PC-3 (cell line): ENCODE measurements at regions not wholly inside any gene's neighbourhood (a gene's known extent, or its start where the extent isn't known, plus 50 kb on each side); places are given as distances from the start of the nearest gene placed in this dataset.

ENCODE experiments used
- ATAC-seq: fragments of 200-7000 bp; cut with Tn5 transposase; 2 replicates; pipeline ENCODE4 v1.9.1; 2020; ENCODE audit warnings: mild to moderate bottlenecking, moderate library complexity
- BruUV-seq: library from RNA; stranded (reverse); fragments of 400-500 nt; replicated peaks from 2 replicates; lab custom pipeline; 2021; lab: Mats Ljungman, UMichigan
- CTCF ChIA-PET: fragments of 300-600 bp; sonication (Branson Sonifier 250); formaldehyde crosslinking; loops from one replicate; lab custom pipeline; 2022; ENCODE audit warnings: antibody characterized with exemption; lab: Charles Lee
- POLR2A ChIA-PET: fragments of 300-600 bp; sonication (Branson Sonifier 250); formaldehyde crosslinking; loops from one replicate; lab custom pipeline; 2022; ENCODE audit warnings: antibody characterized with exemption; ENCODE audit not compliant: unreplicated experiment; lab: Charles Lee
- DNase-seq: peaks from one replicate; pipeline ENCODE4 v3.0.0-alpha.2; 2015
- H2AFZ ChIP-seq: fragments of 300-600 bp; sonication (generic); 2 replicates; pipeline ENCODE4 v1.6.0; 2016; ENCODE audit warnings: antibody characterized with exemption, low read length
- H3F3A ChIP-seq: fragments of 300-600 bp; sonication (generic); one replicate; pipeline ENCODE4 v1.6.0; 2017; ENCODE audit warnings: antibody characterized with exemption, low read length, control low read depth, mild to moderate bottlenecking; ENCODE audit not compliant: unreplicated experiment
- H3K27ac ChIP-seq: fragments of 300-600 bp; sonication (generic); 2 replicates; pipeline ENCODE4 v1.5.1; 2016; ENCODE audit warnings: mild to moderate bottlenecking, low read length
- H3K27me3 ChIP-seq: fragments of 300-600 bp; sonication (generic); 2 replicates; pipeline ENCODE4 v1.6.1; 2016; ENCODE audit warnings: low read length, mixed read lengths
- H3K36me3 ChIP-seq: fragments of 300-600 bp; sonication (generic); 2 replicates; pipeline ENCODE4 v1.6.1; 2016; ENCODE audit warnings: low read depth, mixed run types, low read length, mixed read lengths
- H3K4me1 ChIP-seq: fragments of 300-600 bp; sonication (generic); 2 replicates; pipeline ENCODE4 v1.5.1; 2016; ENCODE audit warnings: low read length; ENCODE audit not compliant: insufficient read depth
- H3K4me2 ChIP-seq: fragments of 300-600 bp; sonication (generic); 2 replicates; pipeline ENCODE4 v1.6.0; 2016; ENCODE audit warnings: low read length
- H3K4me3 ChIP-seq: fragments of 300-600 bp; sonication (generic); 2 replicates; pipeline ENCODE4 v1.5.1; 2016; ENCODE audit warnings: mild to moderate bottlenecking, low read length, mixed read lengths
- H3K79me2 ChIP-seq: fragments of 300-600 bp; sonication (generic); 2 replicates; pipeline ENCODE4 v1.6.1; 2017; ENCODE audit warnings: low read length, mixed read lengths
- H3K9ac ChIP-seq: fragments of 300-600 bp; sonication (generic); 2 replicates; pipeline ENCODE4 v1.6.0; 2016; ENCODE audit warnings: mild to moderate bottlenecking, low read length
- H3K9me2 ChIP-seq: fragments of 300-600 bp; sonication (generic); replicated peaks from 2 replicates; pipeline ENCODE4 v1.6.1; 2016; ENCODE audit warnings: mixed run types, low read length, mixed read lengths
- H3K9me3 ChIP-seq: fragments of 300-600 bp; sonication (generic); 2 replicates; pipeline ENCODE4 v1.6.1; 2016; ENCODE audit warnings: low read length, mixed read lengths
- H4K20me1 ChIP-seq: fragments of 300-600 bp; sonication (generic); 2 replicates; pipeline ENCODE4 v1.6.1; 2016; ENCODE audit warnings: low read length, mixed read lengths
- EZH2 ChIP-seq: fragments of 300-600 bp; sonication (generic); IDR thresholded peaks from one replicate; pipeline ENCODE4 v1.6.1; 2017; ENCODE audit warnings: antibody characterized with exemption, mild to moderate bottlenecking, low read length; ENCODE audit not compliant: unreplicated experiment
- EZH2phosphoT487 ChIP-seq: fragments of 300-600 bp; sonication (generic); IDR thresholded peaks from 2 replicates; pipeline ENCODE4 v1.6.1; 2018; ENCODE audit warnings: mild to moderate bottlenecking, antibody characterized with exemption, low read length, borderline replicate concordance
- intact Hi-C: fragments of 100-400 bp; cut with micrococcal nuclease; formaldehyde crosslinking; loops from 2 replicates; pipeline ENCODE4 v1.9.0; 2023
- TF ChIP-seq, protein P1 (sequence below): fragments of 300-600 bp; sonication (generic); conservative IDR thresholded peaks from 2 replicates; pipeline ENCODE4 v1.5.1; 2017; ENCODE audit warnings: antibody characterized with exemption, low read depth, mild to moderate bottlenecking, low read length

DNA sequence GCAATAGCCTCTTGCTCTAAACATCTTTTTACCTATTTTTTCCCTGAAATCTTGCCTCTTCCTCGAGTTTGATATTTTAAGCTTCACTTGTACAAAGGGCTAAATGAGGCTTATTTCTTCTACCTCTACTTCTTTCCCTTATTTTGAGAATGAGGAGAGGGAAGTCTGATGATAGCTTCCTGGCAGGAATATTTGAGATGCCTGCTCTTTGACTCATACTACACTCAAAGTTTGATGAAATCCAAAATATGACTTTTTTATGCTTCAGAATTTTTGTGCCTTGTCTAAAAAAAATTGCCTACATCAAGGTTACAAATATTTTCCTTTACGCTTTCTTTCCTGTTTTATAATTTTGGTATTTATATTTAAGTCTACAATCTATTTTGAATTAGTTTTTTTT, 624.4 kb upstream of the PLXNA2 start:
- H3K36me3 ChIP-seq: no peaks in the 10 kb centered on the region
- no peaks in the 10 kb centered on the region for H3K9me3 ChIP-seq
- no peaks in the 10 kb centered on the region for H3K79me2 ChIP-seq
- peak; percentile 31; the same call in 1 of the 2 replicates for ATAC-seq
- POLR2A ChIA-PET: interaction anchor here (0.6 kb wide), 1 partner anchor 132 kb away, joined by 3 read pairs; no protein-coding TSS in a partner anchor
- no peak overlapping the region for H3K27ac ChIP-seq
- no peak overlapping the region for H3K9ac ChIP-seq
- H3K4me1 ChIP-seq: peaks cover 6% of the 10 kb centered on the region
- H3K4me2 ChIP-seq: no peak overlapping the region; the same call in 1 of the 2 replicates
- no peak overlapping the region for H3K4me3 ChIP-seq
- TF ChIP-seq EZH2phosphoT487 (no peak), EZH2 (no peak)
- TF ChIP-seq, protein P1, sequence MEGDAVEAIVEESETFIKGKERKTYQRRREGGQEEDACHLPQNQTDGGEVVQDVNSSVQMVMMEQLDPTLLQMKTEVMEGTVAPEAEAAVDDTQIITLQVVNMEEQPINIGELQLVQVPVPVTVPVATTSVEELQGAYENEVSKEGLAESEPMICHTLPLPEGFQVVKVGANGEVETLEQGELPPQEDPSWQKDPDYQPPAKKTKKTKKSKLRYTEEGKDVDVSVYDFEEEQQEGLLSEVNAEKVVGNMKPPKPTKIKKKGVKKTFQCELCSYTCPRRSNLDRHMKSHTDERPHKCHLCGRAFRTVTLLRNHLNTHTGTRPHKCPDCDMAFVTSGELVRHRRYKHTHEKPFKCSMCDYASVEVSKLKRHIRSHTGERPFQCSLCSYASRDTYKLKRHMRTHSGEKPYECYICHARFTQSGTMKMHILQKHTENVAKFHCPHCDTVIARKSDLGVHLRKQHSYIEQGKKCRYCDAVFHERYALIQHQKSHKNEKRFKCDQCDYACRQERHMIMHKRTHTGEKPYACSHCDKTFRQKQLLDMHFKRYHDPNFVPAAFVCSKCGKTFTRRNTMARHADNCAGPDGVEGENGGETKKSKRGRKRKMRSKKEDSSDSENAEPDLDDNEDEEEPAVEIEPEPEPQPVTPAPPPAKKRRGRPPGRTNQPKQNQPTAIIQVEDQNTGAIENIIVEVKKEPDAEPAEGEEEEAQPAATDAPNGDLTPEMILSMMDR: no peak
- DNase-seq: peak; percentile 53
- H3K27me3 ChIP-seq: no peaks in the 10 kb centered on the region
- H3K9me2 ChIP-seq: no peaks in the 10 kb centered on the region
- BruUV-seq: no TSS peak
- no peaks in the 10 kb centered on the region for H4K20me1 ChIP-seq
- intact Hi-C loops: no loop called here
- H2AFZ ChIP-seq: no peak overlapping the region
- no peaks in the 10 kb centered on the region for H3F3A ChIP-seq
- CTCF ChIA-PET: no interaction called here

DNA sequence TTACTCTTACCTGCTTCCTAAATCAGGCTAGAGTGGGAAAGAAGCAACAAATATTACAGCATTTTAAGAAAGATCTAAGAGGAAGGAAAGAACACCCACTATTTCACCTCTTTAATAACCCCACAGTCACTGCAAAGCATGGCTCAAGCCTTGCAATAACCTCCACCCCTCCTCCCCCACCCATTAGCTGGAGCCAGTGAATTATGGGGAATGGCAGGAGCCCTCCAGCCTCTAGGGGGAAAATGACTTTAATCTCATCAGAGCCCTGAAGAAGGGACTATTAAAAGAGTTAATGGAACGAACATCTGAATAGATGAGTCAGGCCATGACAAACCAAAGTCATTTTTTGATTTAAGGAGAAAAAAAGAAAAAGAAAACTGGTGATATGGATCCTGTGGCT, 630.7 kb upstream of the PLXNA2 start:
- Histone ChIP-seq H4K20me1 (no peaks in the 10 kb centered on the region), H3K9me2 (no peaks in the 10 kb centered on the region), H3K9me3 (no peaks in the 10 kb centered on the region), H3K4me3 (no peak overlapping the region), H3K4me1 (no peaks in the 10 kb centered on the region), H3K4me2 (no peak overlapping the region), H3K27me3 (no peaks in the 10 kb centered on the region), H3K79me2 (no peaks in the 10 kb centered on the region), H2AFZ (no peak overlapping the region), H3F3A (no peaks in the 10 kb centered on the region), H3K9ac (no peak overlapping the region), H3K27ac (no peak overlapping the region), H3K36me3 (no peaks in the 10 kb centered on the region)
- DNase-seq (no peak), ATAC-seq (no peak)
- ChIA-PET POLR2A (no interaction called here), CTCF (no interaction called here)
- BruUV-seq: no TSS peak
- intact Hi-C loops: no loop called here
- TF ChIP-seq, protein P1: no peak
- TF ChIP-seq EZH2phosphoT487: no peak
- no peak for TF ChIP-seq EZH2

DNA sequence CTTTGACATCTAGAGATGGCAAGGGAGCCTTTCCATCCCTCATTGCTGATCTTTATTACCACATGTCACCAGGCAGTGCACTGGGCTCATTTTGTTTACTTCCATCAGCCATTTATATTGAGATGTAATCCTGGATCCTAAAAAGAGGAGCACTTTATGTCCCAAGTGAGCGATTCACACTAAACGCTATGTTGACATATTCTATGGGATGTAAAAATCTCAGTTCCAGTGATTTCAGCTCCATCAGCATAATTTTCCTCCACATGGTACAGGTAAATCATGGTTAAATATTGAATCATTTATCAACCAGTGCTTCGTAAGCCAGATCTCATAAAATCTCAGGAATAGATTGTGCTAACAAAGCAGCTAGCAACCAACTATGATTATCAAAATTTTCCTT, 634.8 kb upstream of the PLXNA2 start:
- no peaks in the 10 kb centered on the region for H3K9me2 ChIP-seq
- no peaks in the 10 kb centered on the region for H3F3A ChIP-seq
- POLR2A ChIA-PET: no interaction called here
- H3K27me3 ChIP-seq: no peaks in the 10 kb centered on the region
- H3K9ac ChIP-seq: no peak overlapping the region
- BruUV-seq: no TSS peak
- no peaks in the 10 kb centered on the region for H3K36me3 ChIP-seq
- H3K79me2 ChIP-seq: no peaks in the 10 kb centered on the region
- no peak overlapping the region for H3K27ac ChIP-seq
- intact Hi-C loops: no loop called here
- ATAC-seq: no peak
- no peaks in the 10 kb centered on the region for H3K4me1 ChIP-seq
- H2AFZ ChIP-seq: no peak overlapping the region
- no peaks in the 10 kb centered on the region for H3K9me3 ChIP-seq
- no peak for DNase-seq
- no peak overlapping the region for H3K4me2 ChIP-seq
- TF ChIP-seq, protein P1: no peak
- TF ChIP-seq EZH2phosphoT487 (no peak), EZH2 (no peak)
- H3K4me3 ChIP-seq: no peak overlapping the region
- H4K20me1 ChIP-seq: no peaks in the 10 kb centered on the region
- CTCF ChIA-PET: no interaction called here
